SU-DHL-6 (cell line): ENCODE measurements at regions not wholly inside any gene's neighbourhood (a gene's known extent, or its start where the extent isn't known, plus 50 kb on each side); places are given as distances from the start of the nearest gene placed in this dataset.
"Not testable (repeated sequence)": the region's sequence is repeated elsewhere in the genome, so short reads cannot be mapped to it uniquely, and the experiment has no call there.

Experiments
- H2AFZ ChIP-seq: fragments of 200-600 bp; sonication (generic); 2 replicates; pipeline ENCODE4 v1.6.1; 2014; ENCODE audit warnings: low read depth, mild to moderate bottlenecking, moderate library complexity, mixed read lengths, antibody characterized with exemption, low read length; ENCODE audit not compliant: severe bottlenecking
- H3F3A ChIP-seq: fragments of 200-600 bp; shearing (Covaris generic); 2 replicates; pipeline ENCODE4 v1.6.0; 2016; ENCODE audit warnings: antibody characterized with exemption, mild to moderate bottlenecking; ENCODE audit not compliant: insufficient read depth
- H3K27ac ChIP-seq: fragments of 200-600 bp; sonication (generic); 2 replicates; pipeline ENCODE4 v1.5.1; 2016; ENCODE audit warnings: low read depth, mild to moderate bottlenecking, low read length, moderate library complexity, mixed read lengths
- H3K27me3 ChIP-seq: fragments of 200-600 bp; sonication (generic), shearing (Covaris generic); 2 replicates; pipeline ENCODE4 v1.6.0; 2014; ENCODE audit warnings: mild to moderate bottlenecking, low read length
- H3K36me3 ChIP-seq: fragments of 200-600 bp; sonication (generic); 2 replicates; pipeline ENCODE4 v1.6.1; 2014; ENCODE audit warnings: mild to moderate bottlenecking, low read length, mixed read lengths
- H3K4me2 ChIP-seq: fragments of 300-600, 200-600 bp; shearing (Covaris generic), sonication (generic); 2 replicates; pipeline ENCODE4 v1.6.0; 2014; ENCODE audit warnings: low read length, low read depth, mild to moderate bottlenecking; ENCODE audit not compliant: poor library complexity, severe bottlenecking
- H3K4me3 ChIP-seq: fragments of 200-600 bp; sonication (generic); 2 replicates; pipeline ENCODE4 v1.5.1; 2014; ENCODE audit warnings: antibody characterized with exemption, low read length, mild to moderate bottlenecking, mixed read lengths; ENCODE audit not compliant: insufficient read depth, poor library complexity, severe bottlenecking
- H3K79me2 ChIP-seq: fragments of 200-600 bp; sonication (generic); 2 replicates; pipeline ENCODE4 v1.6.1; 2014; ENCODE audit warnings: mild to moderate bottlenecking, low read length, moderate library complexity; ENCODE audit not compliant: insufficient read depth
- H3K9ac ChIP-seq: fragments of 200-600 bp; sonication (generic); 2 replicates; pipeline ENCODE4 v1.7.0; 2014; ENCODE audit warnings: mild to moderate bottlenecking, low read length
- H3K9me2 ChIP-seq: fragments of 200-600 bp; sonication (generic); replicated peaks from 2 replicates; pipeline ENCODE4 v1.6.1; 2014; ENCODE audit warnings: low read length; ENCODE audit not compliant: insufficient read depth
- H3K9me3 ChIP-seq: fragments of 200-600 bp; sonication (generic); 2 replicates; pipeline ENCODE4 v1.6.1; 2014; ENCODE audit warnings: low read length, mixed read lengths; ENCODE audit not compliant: insufficient read depth
- H4K20me1 ChIP-seq: fragments of 200-600 bp; sonication (generic); 2 replicates; pipeline ENCODE4 v1.6.1; 2014; ENCODE audit warnings: low read depth, mild to moderate bottlenecking, antibody characterized with exemption, low read length, moderate library complexity, mixed read lengths
- CTCF ChIP-seq: fragments of 200-600 bp; sonication (generic); IDR thresholded peaks from one replicate; pipeline ENCODE4 v1.5.1; 2017; ENCODE audit warnings: antibody characterized with exemption, mild to moderate bottlenecking, low read length, moderate library complexity; ENCODE audit not compliant: insufficient read depth, poor library complexity, severe bottlenecking
- EZH2phosphoT487 ChIP-seq: fragments of 200-600 bp; sonication (generic), shearing (Covaris generic); conservative IDR thresholded peaks from 2 replicates; pipeline ENCODE4 v1.6.1; 2018; ENCODE audit warnings: mild to moderate bottlenecking, antibody characterized with exemption, low read length, moderate library complexity, mixed read lengths

- no peak for TF ChIP-seq EZH2phosphoT487
- no peak for TF ChIP-seq CTCF
- no peaks in the 10 kb centered on the region for H4K20me1 ChIP-seq
- no peak overlapping the region for H2AFZ ChIP-seq
- H3K27ac ChIP-seq: no peak overlapping the region
- H3K79me2 ChIP-seq: no peaks in the 10 kb centered on the region
- H3K9me2 ChIP-seq: no peaks in the 10 kb centered on the region
- H3F3A ChIP-seq: no peaks in the 10 kb centered on the region
- no peak overlapping the region for H3K4me2 ChIP-seq
- H3K36me3 ChIP-seq: no peaks in the 10 kb centered on the region
- H3K27me3 ChIP-seq: no peaks in the 10 kb centered on the region
- no peak overlapping the region for H3K9ac ChIP-seq
- H3K4me3 ChIP-seq: no peak overlapping the region
- no peaks in the 10 kb centered on the region for H3K9me3 ChIP-seq
Measured at GRCh38 chr6:74402781-74403180, 706.8 kb downstream of the CD109 start.

DNA sequence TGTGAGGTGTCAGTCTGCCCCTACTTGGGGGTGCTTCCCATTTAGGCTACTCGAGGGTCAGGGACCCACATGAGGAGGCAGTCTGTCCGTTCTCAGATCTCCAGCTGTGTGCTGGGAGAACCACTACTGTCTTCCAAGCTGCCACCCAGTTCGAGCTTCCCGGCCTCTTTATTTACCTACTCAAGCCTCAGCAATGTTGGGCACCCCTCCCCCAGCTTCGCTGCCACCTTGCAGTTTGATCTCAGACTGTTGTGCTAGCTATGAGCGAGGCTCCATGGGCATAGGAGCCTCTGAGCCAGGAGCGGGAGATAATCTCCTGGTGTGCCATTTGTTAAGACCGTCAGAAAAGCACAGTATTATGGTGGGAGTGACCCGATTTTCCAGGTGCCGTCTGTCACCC, 682.4 kb downstream of the CD109 start:
- H3K27ac ChIP-seq, H3K79me2 ChIP-seq, H3K9me2 ChIP-seq, H3K9me3 ChIP-seq, H3K27me3 ChIP-seq, H3K4me3 ChIP-seq, H3K36me3 ChIP-seq, H3K9ac ChIP-seq, H3F3A ChIP-seq, H3K4me2 ChIP-seq, H4K20me1 ChIP-seq, H2AFZ ChIP-seq: not testable (repeated sequence)

- Histone ChIP-seq H3K9me3 (no peaks in the 10 kb centered on the region), H3K79me2 (no peaks in the 10 kb centered on the region), H3K4me2 (no peak overlapping the region), H3F3A (no peaks in the 10 kb centered on the region), H3K9me2 (no peaks in the 10 kb centered on the region), H3K36me3 (no peaks in the 10 kb centered on the region), H3K27me3 (no peaks in the 10 kb centered on the region), H3K9ac (no peak overlapping the region), H4K20me1 (no peaks in the 10 kb centered on the region), H3K27ac (no peak overlapping the region), H2AFZ (no peak overlapping the region), H3K4me3 (no peak overlapping the region)
- no peak for TF ChIP-seq EZH2phosphoT487
- TF ChIP-seq CTCF: no peak
Measured at GRCh38 chr6:74369556-74369993, 673.6 kb downstream of the CD109 start.

- Histone ChIP-seq H3K9me2 (no peaks in the 10 kb centered on the region), H2AFZ (no peak overlapping the region), H3K4me3 (no peak overlapping the region), H3F3A (no peaks in the 10 kb centered on the region), H3K9me3 (no peaks in the 10 kb centered on the region), H3K4me2 (no peak overlapping the region), H3K36me3 (no peaks in the 10 kb centered on the region), H4K20me1 (no peaks in the 10 kb centered on the region), H3K27me3 (no peaks in the 10 kb centered on the region), H3K79me2 (no peaks in the 10 kb centered on the region), H3K27ac (no peak overlapping the region), H3K9ac (no peak overlapping the region)
- TF ChIP-seq EZH2phosphoT487: no peak
- no peak for TF ChIP-seq CTCF
Measured at GRCh38 chr6:74368746-74369145, 672.7 kb downstream of the CD109 start.
